ENCODE measurements at regions not wholly inside any gene's neighbourhood (a gene's known extent, or its start where the extent isn't known, plus 50 kb on each side); places are given as distances from the start of the nearest gene placed in this dataset.

GRCh38 chr12:22115711-22116110 lies 69.7 kb downstream of the CMAS start:
- no TSS peak for BruUV-seq (replicated peaks)
- H3K4me1 ChIP-seq, result no peaks in the 10 kb centered on the region
- H3K36me3 Mint-ChIP-seq (ENCODE audit: insufficient read depth, unreplicated experiment), result no peaks in the 10 kb centered on the region
- H3K4me3 ChIP-seq (ENCODE audit: low read depth, low read length), result no peak overlapping the region
- no peaks in the 10 kb centered on the region for H3K4me1 Mint-ChIP-seq (ENCODE audit: low read depth, unreplicated experiment)
- POLR2A ChIA-PET, result no interaction called here
- H3K36me3 ChIP-seq (ENCODE audit: control insufficient read depth, insufficient read depth, low read length), result no peaks in the 10 kb centered on the region
- H3K27ac Mint-ChIP-seq (ENCODE audit: unreplicated experiment), result no peak overlapping the region
- H3K27me3 ChIP-seq (replicated peaks; ENCODE audit: control insufficient read depth, insufficient read depth, low read length), result peaks cover 2% of the 10 kb centered on the region
- CTCF ChIA-PET, result no interaction called here
- H3K27me3 Mint-ChIP-seq (ENCODE audit: insufficient read depth, unreplicated experiment), result peaks cover 14% of the 10 kb centered on the region
- intact Hi-C loops (cut with micrococcal nuclease; ENCODE audit: unreplicated experiment), result no loop called here
- no peak overlapping the region for H3K4me3 Mint-ChIP-seq (ENCODE audit: unreplicated experiment)
- no peak for DNase-seq
- H3K9me3 ChIP-seq, result no peaks in the 10 kb centered on the region
- H3K9me3 Mint-ChIP-seq (ENCODE audit: unreplicated experiment), result no peaks in the 10 kb centered on the region
- TF ChIP-seq CTCF (IDR thresholded peaks at IDR 0.05; ENCODE audit: insufficient read depth in 1 of 2, low read depth in 1 of 2, low read length in 1 of 2, severe bottlenecking in 1 of 2, unreplicated experiment in 1 of 2), result no peak

- ChIA-PET CTCF (no interaction called here), POLR2A (no interaction called here)
- Histone ChIP-seq H3K4me1 (no peaks in the 10 kb centered on the region), H3K36me3 (ENCODE audit: control insufficient read depth, insufficient read depth, low read length) (no peaks in the 10 kb centered on the region), H3K27me3 (replicated peaks; ENCODE audit: control insufficient read depth, insufficient read depth, low read length) (peaks cover 2% of the 10 kb centered on the region), H3K4me3 (ENCODE audit: low read depth, low read length) (no peak overlapping the region), H3K9me3 (no peaks in the 10 kb centered on the region)
- Mint-ChIP-seq H3K27me3 (ENCODE audit: insufficient read depth, unreplicated experiment) (peaks cover 14% of the 10 kb centered on the region), H3K4me1 (ENCODE audit: low read depth, unreplicated experiment) (no peaks in the 10 kb centered on the region), H3K36me3 (ENCODE audit: insufficient read depth, unreplicated experiment) (no peaks in the 10 kb centered on the region), H3K4me3 (ENCODE audit: unreplicated experiment) (no peak overlapping the region), H3K27ac (ENCODE audit: unreplicated experiment) (no peak overlapping the region), H3K9me3 (ENCODE audit: unreplicated experiment) (no peaks in the 10 kb centered on the region)
- no TSS peak for BruUV-seq (replicated peaks)
- no peak for TF ChIP-seq CTCF (IDR thresholded peaks at IDR 0.05; ENCODE audit: insufficient read depth in 1 of 2, low read depth in 1 of 2, low read length in 1 of 2, severe bottlenecking in 1 of 2, unreplicated experiment in 1 of 2)
- intact Hi-C loops (cut with micrococcal nuclease; ENCODE audit: unreplicated experiment), result no loop called here
- no peak for DNase-seq
Measured at GRCh38 chr12:22116376-22116775, 70.4 kb downstream of the CMAS start.

- Histone ChIP-seq H3K4me3 (ENCODE audit: low read depth, low read length) (no peak overlapping the region), H3K4me1 (no peaks in the 10 kb centered on the region), H3K36me3 (ENCODE audit: control insufficient read depth, insufficient read depth, low read length) (no peaks in the 10 kb centered on the region), H3K27me3 (replicated peaks; ENCODE audit: control insufficient read depth, insufficient read depth, low read length) (peaks cover 2% of the 10 kb centered on the region), H3K9me3 (no peaks in the 10 kb centered on the region)
- intact Hi-C loops (cut with micrococcal nuclease; ENCODE audit: unreplicated experiment), result no loop called here
- TF ChIP-seq CTCF (IDR thresholded peaks at IDR 0.05; ENCODE audit: insufficient read depth in 1 of 2, low read depth in 1 of 2, low read length in 1 of 2, severe bottlenecking in 1 of 2, unreplicated experiment in 1 of 2), result no peak
- no peak overlapping the region for H3K27ac Mint-ChIP-seq (ENCODE audit: unreplicated experiment)
- no peak overlapping the region for H3K4me3 Mint-ChIP-seq (ENCODE audit: unreplicated experiment)
- no peaks in the 10 kb centered on the region for H3K4me1 Mint-ChIP-seq (ENCODE audit: low read depth, unreplicated experiment)
- no peak for DNase-seq
- no TSS peak for BruUV-seq (replicated peaks)
- no peaks in the 10 kb centered on the region for H3K36me3 Mint-ChIP-seq (ENCODE audit: insufficient read depth, unreplicated experiment)
- CTCF ChIA-PET, result no interaction called here
- H3K27me3 Mint-ChIP-seq (ENCODE audit: insufficient read depth, unreplicated experiment), result peaks cover 14% of the 10 kb centered on the region
- no peaks in the 10 kb centered on the region for H3K9me3 Mint-ChIP-seq (ENCODE audit: unreplicated experiment)
- POLR2A ChIA-PET, result no interaction called here
Measured at GRCh38 chr12:22117563-22118237, 71.7 kb downstream of the CMAS start.
